ENCODE measurements at regions not wholly inside any gene's neighbourhood (a gene's known extent, or its start where the extent isn't known, plus 50 kb on each side); places are given as distances from the start of the nearest gene placed in this dataset.
A peak's percentile ranks its signal among the peaks of the same experiment; 100 is the strongest.

DNA sequence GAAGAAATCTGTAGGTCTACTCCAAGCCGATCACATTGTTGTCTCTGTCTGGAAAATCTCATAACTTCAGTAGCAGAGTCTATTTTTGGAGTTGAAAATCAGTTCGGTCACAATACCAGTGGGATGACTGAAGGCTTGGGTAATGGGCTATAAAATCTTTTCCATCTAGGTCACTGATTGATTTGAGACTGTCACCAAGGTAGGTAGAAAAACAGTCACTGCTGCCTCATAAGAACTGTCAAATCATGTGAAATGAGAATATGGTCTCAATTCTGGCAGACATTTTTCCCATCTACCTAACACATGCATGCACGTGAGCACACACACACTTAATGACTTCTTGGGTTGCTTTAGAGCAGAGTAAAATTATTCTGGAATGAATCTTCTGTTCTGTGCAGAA is 1162.8 kb upstream of the CITED2 start:
- TF ChIP-seq CTCF (IDR thresholded peaks at IDR 0.05; ENCODE audit: poor library complexity, severe bottlenecking) (no peak), POLR2AphosphoS5 (IDR thresholded peaks at IDR 0.05) (peak; percentile 53), REST (IDR thresholded peaks at IDR 0.05; ENCODE audit: borderline replicate concordance) (no peak), EP300 (conservative IDR thresholded peaks at IDR 0.05; ENCODE audit: poor library complexity, severe bottlenecking) (peak; percentile 80)

Measured in neural cell (in vitro differentiated cells).